Activated T-helper 17 cell treated with anti-CD3 and anti-CD28 coated beads, Interleukin-2, amount 50 U/mL, for 72 hours (primary cell): ENCODE measurements at regions not wholly inside any gene's neighbourhood (a gene's known extent, or its start where the extent isn't known, plus 50 kb on each side); places are given as distances from the start of the nearest gene placed in this dataset.
"Not testable (repeated sequence)": the region's sequence is repeated elsewhere in the genome, so short reads cannot be mapped to it uniquely, and the experiment has no call there.

ENCODE experiments used
- ATAC-seq: fragments of 150-1000 bp; cut with Tn5 transposase; replicated peaks from 2 replicates; pipeline ENCODE4 v1.10.0; 2021; ENCODE audit warnings: mild to moderate bottlenecking, moderate library complexity
- H3K27ac Mint-ChIP-seq: one replicate; pipeline ENCODE4 v1.8.0; 2022; ENCODE audit warnings: mixed read lengths
- H3K27me3 Mint-ChIP-seq: one replicate; pipeline ENCODE4 v1.8.0; 2022; ENCODE audit warnings: mixed read lengths
- H3K36me3 Mint-ChIP-seq: one replicate; pipeline ENCODE4 v1.8.0; 2022; ENCODE audit warnings: low read depth, mild to moderate bottlenecking, mixed read lengths
- H3K4me1 Mint-ChIP-seq: one replicate; pipeline ENCODE4 v1.8.0; 2022; ENCODE audit warnings: mixed read lengths
- H3K4me3 Mint-ChIP-seq: one replicate; pipeline ENCODE4 v1.8.0; 2022; ENCODE audit warnings: mild to moderate bottlenecking, mixed read lengths
- H3K9me3 Mint-ChIP-seq: one replicate; pipeline ENCODE4 v1.8.0; 2022; ENCODE audit warnings: mixed read lengths

- H3K4me1 Mint-ChIP-seq, result peaks cover 5% of the 10 kb centered on the region
- no peaks in the 10 kb centered on the region for H3K36me3 Mint-ChIP-seq
- no peaks in the 10 kb centered on the region for H3K9me3 Mint-ChIP-seq
- no peak overlapping the region for H3K27ac Mint-ChIP-seq
- H3K4me3 Mint-ChIP-seq, result no peak overlapping the region
- ATAC-seq, result no peak
- peaks cover 3% of the 10 kb centered on the region for H3K27me3 Mint-ChIP-seq
These were observed 215.9 kb upstream of the RFX3 start for GRCh38 chr9:3741729-3742128.

GRCh38 chr9:3740690-3741419 lies 215.1 kb upstream of the RFX3 start:
- peaks cover 3% of the 10 kb centered on the region for H3K27me3 Mint-ChIP-seq
- ATAC-seq, result no peak
- H3K4me3 Mint-ChIP-seq, result no peak overlapping the region
- H3K36me3 Mint-ChIP-seq, result no peaks in the 10 kb centered on the region
- peaks cover under 1% of the 10 kb centered on the region for H3K4me1 Mint-ChIP-seq
- no peaks in the 10 kb centered on the region for H3K9me3 Mint-ChIP-seq
- no peak overlapping the region for H3K27ac Mint-ChIP-seq

DNA sequence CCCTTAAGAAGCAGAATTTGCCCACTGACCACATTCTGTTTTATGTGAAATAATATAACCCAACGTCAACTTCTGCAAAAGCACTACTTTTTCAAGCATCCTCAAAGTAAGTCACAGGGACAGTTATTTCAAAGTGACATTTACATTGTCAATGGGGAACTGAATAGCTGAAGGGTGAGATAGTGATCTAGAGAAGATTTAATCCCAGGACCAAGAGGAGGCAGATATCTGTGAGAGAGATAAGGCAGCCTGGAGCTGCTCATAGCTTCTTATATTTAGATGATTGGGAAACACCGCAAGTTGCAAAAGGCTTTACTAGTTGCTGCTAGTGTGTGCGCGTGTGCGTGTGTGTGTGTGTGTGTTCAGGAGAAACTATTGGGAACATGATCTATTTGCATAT lies 210.4 kb upstream of the RFX3 start:
- Mint-ChIP-seq H3K36me3 (no peaks in the 10 kb centered on the region), H3K9me3 (no peaks in the 10 kb centered on the region), H3K27me3 (no peaks in the 10 kb centered on the region), H3K4me3 (no peak overlapping the region), H3K27ac (no peak overlapping the region), H3K4me1 (peaks cover 6% of the 10 kb centered on the region)
- ATAC-seq, result no peak

- Mint-ChIP-seq H3K4me3 (no peak overlapping the region), H3K36me3 (no peaks in the 10 kb centered on the region), H3K27me3 (no peaks in the 10 kb centered on the region), H3K27ac (no peak overlapping the region), H3K9me3 (no peaks in the 10 kb centered on the region), H3K4me1 (peaks cover 9% of the 10 kb centered on the region)
- ATAC-seq, result no peak
These were observed 209.4 kb upstream of the RFX3 start for GRCh38 chr9:3735251-3735650.

DNA sequence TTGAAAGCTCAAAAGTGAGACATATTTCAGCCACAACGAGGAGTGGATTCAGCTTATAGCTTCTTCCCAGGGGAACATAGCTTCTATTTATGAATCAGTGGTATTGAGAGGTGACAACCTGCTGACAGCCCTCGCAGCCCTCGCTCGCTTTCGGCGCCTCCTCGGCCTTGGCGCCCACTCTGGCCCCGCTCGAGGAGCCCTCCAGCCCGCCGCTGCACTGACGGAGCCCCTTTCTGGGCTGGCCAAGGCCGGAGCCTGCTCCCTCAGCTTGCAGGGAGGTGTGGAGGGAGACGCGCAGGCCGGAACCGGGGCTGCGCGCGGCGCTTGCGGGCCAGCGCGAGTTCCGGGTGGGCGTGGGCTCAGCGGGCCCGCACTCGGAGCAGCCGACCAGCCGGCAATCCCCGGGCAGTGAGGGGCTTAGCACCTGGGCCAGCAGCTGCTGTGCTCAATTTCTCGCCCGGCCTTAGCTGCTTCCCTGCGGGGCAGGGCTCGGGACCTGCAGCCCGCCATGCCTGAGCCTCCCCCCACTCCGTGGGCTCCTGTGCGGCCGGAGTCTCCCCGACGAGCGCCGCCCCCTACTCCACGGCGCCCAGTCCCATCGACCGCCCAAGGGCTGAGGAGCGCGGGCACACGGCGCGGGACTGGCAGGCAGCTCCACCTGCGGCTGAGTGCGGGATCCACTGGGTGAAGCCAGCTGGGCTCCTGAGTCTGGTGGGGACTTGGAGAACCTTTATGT lies 207.9 kb upstream of the RFX3 start:
- not testable (repeated sequence) for H3K27me3 Mint-ChIP-seq, ATAC-seq, H3K27ac Mint-ChIP-seq, H3K4me3 Mint-ChIP-seq, H3K9me3 Mint-ChIP-seq, H3K36me3 Mint-ChIP-seq
- peaks cover 11% of the 10 kb centered on the region for H3K4me1 Mint-ChIP-seq

GRCh38 chr9:3733039-3733408 lies 207.2 kb upstream of the RFX3 start:
- H3K4me3 Mint-ChIP-seq, result no peak overlapping the region
- H3K27me3 Mint-ChIP-seq, result no peaks in the 10 kb centered on the region
- peaks cover 11% of the 10 kb centered on the region for H3K4me1 Mint-ChIP-seq
- no peaks in the 10 kb centered on the region for H3K36me3 Mint-ChIP-seq
- ATAC-seq, result no peak
- no peaks in the 10 kb centered on the region for H3K9me3 Mint-ChIP-seq
- no peak overlapping the region for H3K27ac Mint-ChIP-seq

GRCh38 chr9:3732077-3733038 lies 206.6 kb upstream of the RFX3 start:
- Mint-ChIP-seq H3K27ac (no peak overlapping the region), H3K9me3 (no peaks in the 10 kb centered on the region), H3K27me3 (no peaks in the 10 kb centered on the region), H3K4me3 (peak overlapping the region; percentile 28), H3K4me1 (peaks cover 11% of the 10 kb centered on the region), H3K36me3 (no peaks in the 10 kb centered on the region)
- ATAC-seq, result peak; percentile 85

DNA sequence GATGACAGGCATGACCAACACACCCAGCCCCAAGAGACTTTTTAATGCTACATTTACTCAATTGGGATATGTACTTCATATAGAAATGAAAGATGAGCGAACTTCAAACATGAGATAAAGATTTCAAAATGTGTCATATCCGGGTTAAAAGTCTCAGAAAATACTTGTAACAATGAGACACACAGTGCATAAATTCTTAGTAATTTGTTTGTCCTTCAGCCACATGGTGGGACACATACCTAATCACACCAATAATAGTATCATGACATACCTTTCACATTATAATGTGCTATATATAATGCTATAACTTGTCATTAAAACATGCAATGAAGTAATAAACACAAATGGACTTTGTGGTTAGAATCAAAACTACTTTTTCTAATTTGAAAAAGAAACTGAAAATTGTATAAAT lies 204.7 kb upstream of the RFX3 start:
- H3K4me1 Mint-ChIP-seq, result peaks cover 11% of the 10 kb centered on the region
- H3K27ac Mint-ChIP-seq, result peak overlapping the region; percentile 27
- H3K36me3 Mint-ChIP-seq, result no peaks in the 10 kb centered on the region
- no peaks in the 10 kb centered on the region for H3K27me3 Mint-ChIP-seq
- ATAC-seq, result peak; percentile 72
- H3K4me3 Mint-ChIP-seq, result peak overlapping the region; percentile 18
- H3K9me3 Mint-ChIP-seq, result no peaks in the 10 kb centered on the region

- H3K27ac Mint-ChIP-seq, result no peak overlapping the region
These were observed 195.3 kb upstream of the RFX3 start for GRCh38 chr9:3721096-3721495.

DNA sequence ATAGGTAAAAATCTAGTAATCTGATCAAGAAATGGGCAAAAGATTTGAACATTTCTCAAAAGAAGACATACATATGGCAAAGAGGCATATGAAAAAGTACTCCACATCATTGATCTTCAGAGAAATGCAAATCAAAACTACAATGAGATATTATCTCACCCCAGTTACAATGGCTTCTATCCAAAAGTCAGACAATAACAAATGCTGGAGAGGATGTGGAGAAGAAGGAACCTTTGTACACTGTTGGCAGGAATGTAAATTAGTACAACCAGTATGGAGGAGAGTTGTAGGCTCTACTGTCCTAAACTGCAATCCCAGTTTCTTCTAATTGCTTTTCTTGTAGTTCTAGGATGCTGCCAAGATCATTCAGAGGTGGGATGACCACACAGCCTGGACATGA lies 193.5 kb upstream of the RFX3 start:
- no peaks in the 10 kb centered on the region for H3K4me1 Mint-ChIP-seq
- H3K27me3 Mint-ChIP-seq, result peaks cover 3% of the 10 kb centered on the region
- ATAC-seq, result no peak
- no peak overlapping the region for H3K27ac Mint-ChIP-seq
- H3K9me3 Mint-ChIP-seq, result no peaks in the 10 kb centered on the region
- H3K36me3 Mint-ChIP-seq, result no peaks in the 10 kb centered on the region
- no peak overlapping the region for H3K4me3 Mint-ChIP-seq

More at GRCh38 chr9:3721096-3721495, 195.3 kb upstream of the RFX3 start:
- Mint-ChIP-seq H3K27me3 (peaks cover 3% of the 10 kb centered on the region), H3K36me3 (no peaks in the 10 kb centered on the region), H3K4me3 (no peak overlapping the region), H3K4me1 (no peaks in the 10 kb centered on the region), H3K9me3 (no peaks in the 10 kb centered on the region)
- ATAC-seq, result no peak

DNA sequence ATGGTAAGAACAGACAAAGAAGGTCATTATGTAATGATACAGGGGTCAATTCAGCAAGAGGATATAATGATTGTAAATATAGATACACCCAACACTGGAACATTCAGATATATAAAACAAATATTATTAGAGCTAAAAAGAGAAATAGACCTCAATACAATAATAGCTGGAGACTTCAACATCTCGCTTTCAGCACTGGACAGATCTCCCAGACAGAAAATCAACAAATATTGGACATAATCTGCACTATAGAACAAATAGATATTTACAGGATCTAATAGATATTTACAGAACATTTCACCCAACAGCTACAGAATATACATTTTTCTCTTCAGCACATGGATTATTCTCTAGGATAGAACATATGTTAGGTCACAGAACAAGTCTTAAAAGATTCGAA lies 190.6 kb upstream of the RFX3 start:
- no peak for ATAC-seq
- Mint-ChIP-seq H3K27ac (no peak overlapping the region), H3K4me3 (no peak overlapping the region), H3K36me3 (no peaks in the 10 kb centered on the region), H3K27me3 (peaks cover 7% of the 10 kb centered on the region), H3K4me1 (no peaks in the 10 kb centered on the region), H3K9me3 (no peaks in the 10 kb centered on the region)

DNA sequence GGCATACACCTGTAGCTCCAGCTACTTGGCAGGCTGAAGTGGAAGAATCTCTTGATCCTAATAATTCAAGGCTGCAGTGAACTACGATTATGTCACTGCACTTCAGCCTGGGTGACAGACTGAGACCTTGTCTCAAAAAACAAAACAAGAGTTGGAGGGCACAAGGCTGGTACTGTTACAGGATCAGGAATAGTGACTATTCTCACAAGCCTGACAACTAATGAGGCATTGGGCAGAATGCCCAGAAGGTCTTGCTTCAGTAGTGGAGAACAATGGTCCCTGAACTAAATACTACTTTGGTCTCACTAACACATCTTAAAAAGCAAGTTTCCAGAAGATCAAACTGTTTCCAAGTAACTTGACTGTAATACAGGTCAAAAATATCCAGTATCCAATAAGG lies 182.9 kb upstream of the RFX3 start:
- H3K9me3 Mint-ChIP-seq, result no peaks in the 10 kb centered on the region
- no peaks in the 10 kb centered on the region for H3K4me1 Mint-ChIP-seq
- no peak for ATAC-seq
- H3K27me3 Mint-ChIP-seq, result peaks cover 7% of the 10 kb centered on the region
- no peaks in the 10 kb centered on the region for H3K36me3 Mint-ChIP-seq
- no peak overlapping the region for H3K27ac Mint-ChIP-seq
- H3K4me3 Mint-ChIP-seq, result no peak overlapping the region

- Mint-ChIP-seq H3K27ac (no peak overlapping the region), H3K4me1 (no peaks in the 10 kb centered on the region), H3K9me3 (no peaks in the 10 kb centered on the region), H3K4me3 (no peak overlapping the region), H3K27me3 (peaks cover 4% of the 10 kb centered on the region), H3K36me3 (no peaks in the 10 kb centered on the region)
- no peak for ATAC-seq
These were observed 179.1 kb upstream of the RFX3 start for GRCh38 chr9:3704890-3705289.

- Mint-ChIP-seq H3K27ac (no peak overlapping the region), H3K36me3 (no peaks in the 10 kb centered on the region), H3K9me3 (no peaks in the 10 kb centered on the region), H3K4me3 (no peak overlapping the region), H3K27me3 (peaks cover 18% of the 10 kb centered on the region), H3K4me1 (no peaks in the 10 kb centered on the region)
- ATAC-seq, result no peak
These were observed 175.0 kb upstream of the RFX3 start for GRCh38 chr9:3700772-3701171.
